ENCODE measurements at regions not wholly inside any gene's neighbourhood (a gene's known extent, or its start where the extent isn't known, plus 50 kb on each side); places are given as distances from the start of the nearest gene placed in this dataset.
"Not testable (repeated sequence)": the region's sequence is repeated elsewhere in the genome, so short reads cannot be mapped to it uniquely, and the experiment has no call there.

GRCh38 chr10:109308971-109309370 is 614.3 kb downstream of the XPNPEP1 start:
- no peak for TF ChIP-seq CTCF (IDR thresholded peaks at IDR 0.05)
- TF ChIP-seq POLR2A (IDR thresholded peaks at IDR 0.05): no peak
- no peak for ATAC-seq
- Histone ChIP-seq H3K9me3 (no peaks in the 10 kb centered on the region), H3K36me3 (no peaks in the 10 kb centered on the region), H3K27ac (no peak overlapping the region), H3K27me3 (peaks cover 0 to 7% (median 0%) of the 10 kb centered on the region in 9 donors), H3K4me1 (no peaks in the 10 kb centered on the region), H3K4me3 (no peak overlapping the region)
- WGBS, 4 donors: 48 to 61% (median 52%) methylated on average over 6 of the region's 6 CpGs
- intact Hi-C loops (cut with DNase I): no loop called here
- DNase-seq: no peak

GRCh38 chr10:109307102-109307501 is 616.2 kb downstream of the XPNPEP1 start:
- H3K27ac ChIP-seq; H3K36me3 ChIP-seq; H3K4me1 ChIP-seq; H3K27me3 ChIP-seq; DNase-seq; H3K9me3 ChIP-seq; ATAC-seq; intact Hi-C loops (cut with DNase I); H3K4me3 ChIP-seq: not testable (repeated sequence)
- WGBS, 4 donors: 19 to 21% (median 20%) methylated on average over 5 of the region's 5 CpGs

- DNase-seq (no peak), ATAC-seq (no peak)
- H3K4me1 ChIP-seq: no peaks in the 10 kb centered on the region
- H3K4me3 ChIP-seq: no peak overlapping the region
- intact Hi-C loops (cut with DNase I): no loop called here
- TF ChIP-seq POLR2A (IDR thresholded peaks at IDR 0.05): no peak
- TF ChIP-seq CTCF (IDR thresholded peaks at IDR 0.05): no peak
- no peaks in the 10 kb centered on the region for H3K9me3 ChIP-seq
- H3K36me3 ChIP-seq: no peaks in the 10 kb centered on the region
- WGBS, 4 donors: 34 to 40% (median 37%) methylated on average over 5 of the region's 5 CpGs
- H3K27ac ChIP-seq: no peak overlapping the region
- H3K27me3 ChIP-seq: peaks cover 0 to 7% (median 0%) of the 10 kb centered on the region in 9 donors
Measured at GRCh38 chr10:109306698-109307097, 616.6 kb downstream of the XPNPEP1 start.

- ATAC-seq: no peak
- H3K36me3 ChIP-seq: no peaks in the 10 kb centered on the region
- no peak for DNase-seq
- H3K9me3 ChIP-seq: no peaks in the 10 kb centered on the region
- TF ChIP-seq POLR2A (IDR thresholded peaks at IDR 0.05) (no peak), CTCF (IDR thresholded peaks at IDR 0.05) (no peak)
- H3K4me3 ChIP-seq: no peak overlapping the region
- intact Hi-C loops (cut with DNase I): no loop called here
- WGBS, 4 donors: 80 to 85% (median 83%) methylated on average over 3 of the region's 3 CpGs
- H3K4me1 ChIP-seq: no peaks in the 10 kb centered on the region
- H3K27ac ChIP-seq: no peak overlapping the region
- H3K27me3 ChIP-seq: no peaks in the 10 kb centered on the region
Measured at GRCh38 chr10:109287858-109288257, 635.5 kb downstream of the XPNPEP1 start.

- Histone ChIP-seq H3K27me3 (no peaks in the 10 kb centered on the region), H3K27ac (no peak overlapping the region), H3K4me1 (no peaks in the 10 kb centered on the region), H3K36me3 (no peaks in the 10 kb centered on the region), H3K4me3 (no peak overlapping the region), H3K9me3 (no peaks in the 10 kb centered on the region)
- intact Hi-C loops (cut with DNase I): no loop called here
- no peak for ATAC-seq
- no peak for DNase-seq
- TF ChIP-seq POLR2A (IDR thresholded peaks at IDR 0.05): no peak
- TF ChIP-seq CTCF (IDR thresholded peaks at IDR 0.05): no peak
Measured at GRCh38 chr10:109282510-109282909, 640.8 kb downstream of the XPNPEP1 start.

Data from heart left ventricle (tissue), 16 donors.